Endothelial cell of umbilical vein (primary cell): ENCODE measurements at regions not wholly inside any gene's neighbourhood (a gene's known extent, or its start where the extent isn't known, plus 50 kb on each side); places are given as distances from the start of the nearest gene placed in this dataset.

Experiments
- EZH2 ChIP-seq: IDR thresholded peaks from 2 replicates; pipeline ENCODE4 v1.6.1; 2012; ENCODE audit warnings: borderline replicate concordance, low read depth, mild to moderate bottlenecking, moderate library complexity, low read length, inconsistent platforms; ENCODE audit not compliant: severe bottlenecking
- POLR2AphosphoS5 ChIP-seq: IDR thresholded peaks from 2 replicates; pipeline ENCODE4 v1.6.1; 2012; ENCODE audit warnings: low read depth, mild to moderate bottlenecking, control low read depth, low read length, moderate library complexity; ENCODE audit not compliant: insufficient read depth
- TF ChIP-seq, protein P1 (sequence below), 2 donors: IDR thresholded peaks; 1 replicate in 1 of 2; 2 replicates in 1 of 2; pipeline ENCODE4 v1.5.1; 2011; ENCODE audit warnings: low read length in 2 of 2, mild to moderate bottlenecking in 2 of 2, moderate library complexity in 2 of 2, control low read depth in 1 of 2, inconsistent platforms in 1 of 2, low read depth in 1 of 2; ENCODE audit not compliant: insufficient read depth in 1 of 2; ENCODE audit errors: extremely low read depth in 1 of 2

DNA sequence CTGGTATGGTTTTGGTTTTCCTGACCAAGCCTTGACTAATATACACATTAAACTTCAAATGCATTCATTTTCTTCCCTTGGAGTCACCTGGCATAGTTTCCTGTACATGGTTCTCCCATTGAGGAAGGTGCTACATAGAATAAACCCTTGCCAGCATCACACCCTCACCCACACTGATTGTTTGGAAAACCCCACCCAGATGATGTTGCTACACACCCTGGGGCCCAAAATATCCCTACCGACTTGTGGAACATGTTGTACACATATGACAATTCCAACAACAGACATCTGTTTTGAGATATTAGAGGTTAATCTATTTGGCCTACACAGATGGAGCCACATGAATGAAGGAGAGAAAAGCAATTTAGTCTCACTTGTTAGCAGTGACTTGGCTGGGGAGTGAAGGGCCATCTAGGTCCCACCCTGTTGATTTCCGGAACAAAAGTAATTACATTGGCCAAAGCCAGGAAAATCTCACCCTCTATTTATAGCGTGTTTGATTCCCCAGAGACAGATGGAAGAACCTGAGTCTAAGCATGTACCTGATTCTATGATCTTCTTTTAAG lies 606.0 kb upstream of the BTBD3 start:
- TF ChIP-seq, protein P1, sequence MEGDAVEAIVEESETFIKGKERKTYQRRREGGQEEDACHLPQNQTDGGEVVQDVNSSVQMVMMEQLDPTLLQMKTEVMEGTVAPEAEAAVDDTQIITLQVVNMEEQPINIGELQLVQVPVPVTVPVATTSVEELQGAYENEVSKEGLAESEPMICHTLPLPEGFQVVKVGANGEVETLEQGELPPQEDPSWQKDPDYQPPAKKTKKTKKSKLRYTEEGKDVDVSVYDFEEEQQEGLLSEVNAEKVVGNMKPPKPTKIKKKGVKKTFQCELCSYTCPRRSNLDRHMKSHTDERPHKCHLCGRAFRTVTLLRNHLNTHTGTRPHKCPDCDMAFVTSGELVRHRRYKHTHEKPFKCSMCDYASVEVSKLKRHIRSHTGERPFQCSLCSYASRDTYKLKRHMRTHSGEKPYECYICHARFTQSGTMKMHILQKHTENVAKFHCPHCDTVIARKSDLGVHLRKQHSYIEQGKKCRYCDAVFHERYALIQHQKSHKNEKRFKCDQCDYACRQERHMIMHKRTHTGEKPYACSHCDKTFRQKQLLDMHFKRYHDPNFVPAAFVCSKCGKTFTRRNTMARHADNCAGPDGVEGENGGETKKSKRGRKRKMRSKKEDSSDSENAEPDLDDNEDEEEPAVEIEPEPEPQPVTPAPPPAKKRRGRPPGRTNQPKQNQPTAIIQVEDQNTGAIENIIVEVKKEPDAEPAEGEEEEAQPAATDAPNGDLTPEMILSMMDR (IDR thresholded peaks at IDR 0.05; ENCODE audit: extremely low read depth in 1 of 2, insufficient read depth in 1 of 2, low read depth in 1 of 2, low read length in 2 of 2), result no peak
- TF ChIP-seq EZH2, result no peak
- no peak for TF ChIP-seq POLR2AphosphoS5
